ENCODE measurements at regions not wholly inside any gene's neighbourhood (a gene's known extent, or its start where the extent isn't known, plus 50 kb on each side); places are given as distances from the start of the nearest gene placed in this dataset.

DNA sequence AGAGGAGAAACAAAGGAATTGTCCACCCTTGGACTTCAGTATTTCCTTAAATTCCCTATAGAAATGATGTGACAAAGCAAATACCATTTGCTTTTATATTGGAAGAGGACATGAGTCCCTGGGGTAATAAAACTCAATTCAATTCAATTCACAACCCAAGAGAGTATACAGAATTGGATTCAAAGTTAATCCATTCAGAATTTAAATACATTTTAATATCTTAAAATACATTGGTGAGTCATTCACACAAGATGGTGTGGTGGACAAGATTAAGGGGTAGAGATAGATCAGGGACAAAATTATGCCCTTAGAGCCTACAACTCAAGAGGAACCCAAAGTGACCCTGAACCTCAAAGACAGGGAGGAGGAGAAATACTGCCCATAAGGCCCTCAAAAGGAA, 495.0 kb upstream of the TMPO start (continued):
- TF ChIP-seq, protein P1, sequence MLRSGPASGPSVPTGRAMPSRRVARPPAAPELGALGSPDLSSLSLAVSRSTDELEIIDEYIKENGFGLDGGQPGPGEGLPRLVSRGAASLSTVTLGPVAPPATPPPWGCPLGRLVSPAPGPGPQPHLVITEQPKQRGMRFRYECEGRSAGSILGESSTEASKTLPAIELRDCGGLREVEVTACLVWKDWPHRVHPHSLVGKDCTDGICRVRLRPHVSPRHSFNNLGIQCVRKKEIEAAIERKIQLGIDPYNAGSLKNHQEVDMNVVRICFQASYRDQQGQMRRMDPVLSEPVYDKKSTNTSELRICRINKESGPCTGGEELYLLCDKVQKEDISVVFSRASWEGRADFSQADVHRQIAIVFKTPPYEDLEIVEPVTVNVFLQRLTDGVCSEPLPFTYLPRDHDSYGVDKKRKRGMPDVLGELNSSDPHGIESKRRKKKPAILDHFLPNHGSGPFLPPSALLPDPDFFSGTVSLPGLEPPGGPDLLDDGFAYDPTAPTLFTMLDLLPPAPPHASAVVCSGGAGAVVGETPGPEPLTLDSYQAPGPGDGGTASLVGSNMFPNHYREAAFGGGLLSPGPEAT (IDR thresholded peaks at IDR 0.05; ENCODE audit: low read depth) = no peak
- TF ChIP-seq, protein P2, sequence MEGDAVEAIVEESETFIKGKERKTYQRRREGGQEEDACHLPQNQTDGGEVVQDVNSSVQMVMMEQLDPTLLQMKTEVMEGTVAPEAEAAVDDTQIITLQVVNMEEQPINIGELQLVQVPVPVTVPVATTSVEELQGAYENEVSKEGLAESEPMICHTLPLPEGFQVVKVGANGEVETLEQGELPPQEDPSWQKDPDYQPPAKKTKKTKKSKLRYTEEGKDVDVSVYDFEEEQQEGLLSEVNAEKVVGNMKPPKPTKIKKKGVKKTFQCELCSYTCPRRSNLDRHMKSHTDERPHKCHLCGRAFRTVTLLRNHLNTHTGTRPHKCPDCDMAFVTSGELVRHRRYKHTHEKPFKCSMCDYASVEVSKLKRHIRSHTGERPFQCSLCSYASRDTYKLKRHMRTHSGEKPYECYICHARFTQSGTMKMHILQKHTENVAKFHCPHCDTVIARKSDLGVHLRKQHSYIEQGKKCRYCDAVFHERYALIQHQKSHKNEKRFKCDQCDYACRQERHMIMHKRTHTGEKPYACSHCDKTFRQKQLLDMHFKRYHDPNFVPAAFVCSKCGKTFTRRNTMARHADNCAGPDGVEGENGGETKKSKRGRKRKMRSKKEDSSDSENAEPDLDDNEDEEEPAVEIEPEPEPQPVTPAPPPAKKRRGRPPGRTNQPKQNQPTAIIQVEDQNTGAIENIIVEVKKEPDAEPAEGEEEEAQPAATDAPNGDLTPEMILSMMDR (IDR thresholded peaks at IDR 0.05 in 2 of 3, conservative IDR thresholded peaks at IDR 0.05 in 1 of 3; ENCODE audit: control insufficient read depth in 2 of 3, extremely low read depth in 1 of 3, insufficient read depth in 1 of 3, low read depth in 3 of 3, low read length in 3 of 3) = no peak
- no peak for TF ChIP-seq ZNF217 (IDR thresholded peaks at IDR 0.05)
- no peak for TF ChIP-seq HDGF (IDR thresholded peaks at IDR 0.05)
- no peak for TF ChIP-seq PAX8 (IDR thresholded peaks at IDR 0.05)
- TF ChIP-seq POU2F2 (IDR thresholded peaks at IDR 0.05; ENCODE audit: borderline replicate concordance, low read depth, low read length) = no peak
- TF ChIP-seq, protein P3, sequence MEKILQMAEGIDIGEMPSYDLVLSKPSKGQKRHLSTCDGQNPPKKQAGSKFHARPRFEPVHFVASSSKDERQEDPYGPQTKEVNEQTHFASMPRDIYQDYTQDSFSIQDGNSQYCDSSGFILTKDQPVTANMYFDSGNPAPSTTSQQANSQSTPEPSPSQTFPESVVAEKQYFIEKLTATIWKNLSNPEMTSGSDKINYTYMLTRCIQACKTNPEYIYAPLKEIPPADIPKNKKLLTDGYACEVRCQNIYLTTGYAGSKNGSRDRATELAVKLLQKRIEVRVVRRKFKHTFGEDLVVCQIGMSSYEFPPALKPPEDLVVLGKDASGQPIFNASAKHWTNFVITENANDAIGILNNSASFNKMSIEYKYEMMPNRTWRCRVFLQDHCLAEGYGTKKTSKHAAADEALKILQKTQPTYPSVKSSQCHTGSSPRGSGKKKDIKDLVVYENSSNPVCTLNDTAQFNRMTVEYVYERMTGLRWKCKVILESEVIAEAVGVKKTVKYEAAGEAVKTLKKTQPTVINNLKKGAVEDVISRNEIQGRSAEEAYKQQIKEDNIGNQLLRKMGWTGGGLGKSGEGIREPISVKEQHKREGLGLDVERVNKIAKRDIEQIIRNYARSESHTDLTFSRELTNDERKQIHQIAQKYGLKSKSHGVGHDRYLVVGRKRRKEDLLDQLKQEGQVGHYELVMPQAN (conservative IDR thresholded peaks at IDR 0.05) = no peak

DNA sequence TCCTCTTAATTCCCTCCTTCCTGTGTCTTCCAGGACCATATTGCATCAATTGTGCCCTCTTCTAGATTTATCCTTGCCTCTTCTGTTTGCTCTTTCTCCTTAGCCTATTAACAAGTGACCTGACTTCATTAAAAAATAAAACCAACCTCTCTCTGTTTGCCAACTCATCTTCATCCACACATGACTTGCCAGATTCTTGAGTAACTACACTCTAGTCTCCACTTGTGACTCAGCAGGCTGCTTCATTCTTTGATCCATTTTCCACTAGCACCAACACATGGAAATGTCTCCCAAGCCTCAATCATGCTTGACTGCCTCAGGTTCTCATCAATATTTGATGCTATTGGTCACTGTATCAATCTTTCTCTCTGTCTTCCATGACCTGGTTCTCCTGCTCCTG, 492.4 kb upstream of the TMPO start:
- in situ Hi-C loops (cut with MboI) = no loop called here
- no peak for ATAC-seq
- CTCF ChIA-PET = no interaction called here
- TF ChIP-seq ESRRA (IDR thresholded peaks at IDR 0.05; ENCODE audit: low read length) = no peak
- TF ChIP-seq MYC (IDR thresholded peaks at IDR 0.05; ENCODE audit: insufficient read depth, insufficient read length, insufficient replicate concordance, low read length, severe bottlenecking) = no peak
- TF ChIP-seq, protein P4, sequence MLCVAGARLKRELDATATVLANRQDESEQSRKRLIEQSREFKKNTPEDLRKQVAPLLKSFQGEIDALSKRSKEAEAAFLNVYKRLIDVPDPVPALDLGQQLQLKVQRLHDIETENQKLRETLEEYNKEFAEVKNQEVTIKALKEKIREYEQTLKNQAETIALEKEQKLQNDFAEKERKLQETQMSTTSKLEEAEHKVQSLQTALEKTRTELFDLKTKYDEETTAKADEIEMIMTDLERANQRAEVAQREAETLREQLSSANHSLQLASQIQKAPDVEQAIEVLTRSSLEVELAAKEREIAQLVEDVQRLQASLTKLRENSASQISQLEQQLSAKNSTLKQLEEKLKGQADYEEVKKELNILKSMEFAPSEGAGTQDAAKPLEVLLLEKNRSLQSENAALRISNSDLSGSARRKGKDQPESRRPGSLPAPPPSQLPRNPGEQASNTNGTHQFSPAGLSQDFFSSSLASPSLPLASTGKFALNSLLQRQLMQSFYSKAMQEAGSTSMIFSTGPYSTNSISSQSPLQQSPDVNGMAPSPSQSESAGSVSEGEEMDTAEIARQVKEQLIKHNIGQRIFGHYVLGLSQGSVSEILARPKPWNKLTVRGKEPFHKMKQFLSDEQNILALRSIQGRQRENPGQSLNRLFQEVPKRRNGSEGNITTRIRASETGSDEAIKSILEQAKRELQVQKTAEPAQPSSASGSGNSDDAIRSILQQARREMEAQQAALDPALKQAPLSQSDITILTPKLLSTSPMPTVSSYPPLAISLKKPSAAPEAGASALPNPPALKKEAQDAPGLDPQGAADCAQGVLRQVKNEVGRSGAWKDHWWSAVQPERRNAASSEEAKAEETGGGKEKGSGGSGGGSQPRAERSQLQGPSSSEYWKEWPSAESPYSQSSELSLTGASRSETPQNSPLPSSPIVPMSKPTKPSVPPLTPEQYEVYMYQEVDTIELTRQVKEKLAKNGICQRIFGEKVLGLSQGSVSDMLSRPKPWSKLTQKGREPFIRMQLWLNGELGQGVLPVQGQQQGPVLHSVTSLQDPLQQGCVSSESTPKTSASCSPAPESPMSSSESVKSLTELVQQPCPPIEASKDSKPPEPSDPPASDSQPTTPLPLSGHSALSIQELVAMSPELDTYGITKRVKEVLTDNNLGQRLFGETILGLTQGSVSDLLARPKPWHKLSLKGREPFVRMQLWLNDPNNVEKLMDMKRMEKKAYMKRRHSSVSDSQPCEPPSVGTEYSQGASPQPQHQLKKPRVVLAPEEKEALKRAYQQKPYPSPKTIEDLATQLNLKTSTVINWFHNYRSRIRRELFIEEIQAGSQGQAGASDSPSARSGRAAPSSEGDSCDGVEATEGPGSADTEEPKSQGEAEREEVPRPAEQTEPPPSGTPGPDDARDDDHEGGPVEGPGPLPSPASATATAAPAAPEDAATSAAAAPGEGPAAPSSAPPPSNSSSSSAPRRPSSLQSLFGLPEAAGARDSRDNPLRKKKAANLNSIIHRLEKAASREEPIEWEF (IDR thresholded peaks at IDR 0.05; ENCODE audit: insufficient replicate concordance, low read depth, low read length) = no peak
- TF ChIP-seq HDAC2 (IDR thresholded peaks at IDR 0.05) = no peak
- TF ChIP-seq NRF1 (conservative IDR thresholded peaks at IDR 0.05; ENCODE audit: low read depth, low read length) = no peak
- no peak for TF ChIP-seq WRNIP1 (IDR thresholded peaks at IDR 0.05; ENCODE audit: borderline replicate concordance, low read depth, low read length)
- no peak for TF ChIP-seq HDGF (IDR thresholded peaks at IDR 0.05)
- no peak for TF ChIP-seq RAD21 (IDR thresholded peaks at IDR 0.05; ENCODE audit: insufficient read depth, low read depth, low read length)

More for the DNA sequence above, 492.4 kb upstream of the TMPO start:
- ChIA-PET SMC1A (ENCODE audit: uncharacterized antibody, unreplicated experiment) (no interaction called here), RAD21 (ENCODE audit: unreplicated experiment) (no interaction called here), POLR2A (no interaction called here)
- H3K4me3 ChIP-seq = no peak overlapping the region
- no peak overlapping the region for H3K27ac ChIP-seq (ENCODE audit: control insufficient read depth, insufficient read depth)
- no peaks in the 10 kb centered on the region for H3K36me3 ChIP-seq (ENCODE audit: control insufficient read depth in 2 of 2, insufficient read depth in 2 of 2, low read length in 1 of 2)
- H3K9ac ChIP-seq (ENCODE audit: control insufficient read depth, insufficient read depth, low read length) = no peak overlapping the region
- H2AFZ ChIP-seq (ENCODE audit: control insufficient read depth, low read depth, low read length) = no peak overlapping the region
- no peaks in the 10 kb centered on the region for H3K9me3 ChIP-seq (replicated peaks; ENCODE audit: control insufficient read depth, insufficient read depth, low read length)
- H3K4me2 ChIP-seq (ENCODE audit: control insufficient read depth, insufficient read depth) = no peak overlapping the region
- intact Hi-C loops (cut with micrococcal nuclease; ENCODE audit: unreplicated experiment) = no loop called here
- no peaks in the 10 kb centered on the region for H3K4me1 ChIP-seq (ENCODE audit: control insufficient read depth, insufficient read depth, low read length)
- DNase-seq (ENCODE audit: low read depth, low spot score) (no peak), FAIRE-seq (no peak)
- no peaks in the 10 kb centered on the region for H4K20me1 ChIP-seq (ENCODE audit: control insufficient read depth, insufficient read depth)
- BruUV-seq (replicated peaks) = no TSS peak
- no peaks in the 10 kb centered on the region; a peak in 1 of 4 replicates for H3K27me3 ChIP-seq (replicated peaks in 1 of 2; ENCODE audit: control insufficient read depth in 2 of 2, insufficient read depth in 2 of 2, low read length in 1 of 2)
- H3K79me2 ChIP-seq (ENCODE audit: control insufficient read depth, insufficient read depth, low read length) = no peaks in the 10 kb centered on the region
